ENCODE measurements at regions not wholly inside any gene's neighbourhood (a gene's known extent, or its start where the extent isn't known, plus 50 kb on each side); places are given as distances from the start of the nearest gene placed in this dataset.

DNA sequence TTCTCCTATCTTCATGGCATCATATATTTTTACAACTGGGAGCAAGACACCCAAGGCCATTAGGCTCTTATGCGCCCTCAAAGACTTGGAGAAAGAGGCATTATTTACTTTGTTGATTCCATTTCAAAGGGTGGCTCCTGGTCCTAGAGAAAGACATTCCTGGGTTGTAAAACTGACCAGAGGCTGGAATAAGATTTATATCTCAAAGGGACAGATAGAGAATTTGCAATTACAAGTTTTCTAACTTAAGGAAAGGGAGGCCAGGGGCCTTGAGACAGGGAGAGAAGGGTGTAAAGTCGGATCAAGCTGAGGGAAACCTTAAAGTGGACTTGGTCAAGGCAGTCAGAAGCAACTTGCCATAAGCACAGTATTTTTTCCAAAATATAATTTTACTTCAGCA lies 1086.0 kb downstream of the SORCS3 start:
- no peak for TF ChIP-seq CTCF (IDR thresholded peaks at IDR 0.05; ENCODE audit: control insufficient read depth, extremely low read depth, insufficient read depth)
- H3K4me3 ChIP-seq (ENCODE audit: low read depth, low read length) = no peak overlapping the region
- DNase-seq (ENCODE audit: low read depth) = no peak

- no peak for TF ChIP-seq CTCF (IDR thresholded peaks at IDR 0.05; ENCODE audit: control insufficient read depth, extremely low read depth, insufficient read depth)
- no peak for DNase-seq (ENCODE audit: low read depth)
- H3K4me3 ChIP-seq (ENCODE audit: low read depth, low read length) = no peak overlapping the region
Observed at GRCh38 chr10:105726149-105726548, 1085.1 kb downstream of the SORCS3 start.

GRCh38 chr10:105725007-105725406 lies 1083.9 kb downstream of the SORCS3 start:
- H3K4me3 ChIP-seq (ENCODE audit: low read depth, low read length) = no peak overlapping the region
- no peak for DNase-seq (ENCODE audit: low read depth)
- no peak for TF ChIP-seq CTCF (IDR thresholded peaks at IDR 0.05; ENCODE audit: control insufficient read depth, extremely low read depth, insufficient read depth)

DNA sequence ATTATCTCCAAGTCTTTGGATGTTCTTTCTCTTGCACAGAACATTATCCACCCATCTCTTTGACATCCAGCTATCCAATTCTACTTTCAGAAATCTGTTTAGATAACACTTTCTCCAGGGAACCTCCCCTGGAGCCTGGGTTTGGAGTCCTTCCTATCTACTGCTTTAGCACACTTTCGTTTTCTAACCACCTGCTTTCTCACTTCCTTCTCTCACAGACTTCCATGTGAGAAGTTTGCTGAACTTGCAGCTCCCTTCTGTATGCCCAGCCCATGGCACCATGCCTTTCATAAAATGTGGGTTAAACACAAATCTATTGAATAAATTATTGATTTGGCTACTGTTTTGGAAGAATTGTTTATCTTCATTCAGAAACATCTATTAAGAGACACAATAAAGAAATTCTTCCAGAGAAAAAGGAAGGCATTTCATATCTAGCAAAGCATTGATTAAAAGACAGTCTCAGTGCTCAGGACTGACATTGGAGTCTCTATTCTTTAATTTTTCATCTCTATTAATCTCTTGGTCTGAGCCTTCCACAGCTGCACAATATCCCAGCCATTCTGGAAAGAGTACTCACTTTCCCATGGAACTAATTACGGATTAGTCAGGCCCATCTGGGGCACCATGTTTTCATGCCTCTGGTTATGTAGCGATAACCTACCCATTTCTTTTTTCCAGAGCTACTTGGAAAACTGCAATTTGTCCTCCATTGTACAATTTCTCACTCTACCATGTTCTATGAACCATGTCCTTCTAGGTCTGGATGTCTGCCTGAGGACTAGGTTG lies 1077.3 kb downstream of the SORCS3 start:
- H3K4me3 ChIP-seq (ENCODE audit: low read depth, low read length) = no peak overlapping the region
- TF ChIP-seq CTCF (IDR thresholded peaks at IDR 0.05; ENCODE audit: control insufficient read depth, extremely low read depth, insufficient read depth) = no peak
- no peak for DNase-seq (ENCODE audit: low read depth)

GRCh38 chr10:105714728-105715127 lies 1073.6 kb downstream of the SORCS3 start:
- no peak overlapping the region for H3K4me3 ChIP-seq (ENCODE audit: low read depth, low read length)
- DNase-seq (ENCODE audit: low read depth) = no peak
- TF ChIP-seq CTCF (IDR thresholded peaks at IDR 0.05; ENCODE audit: control insufficient read depth, extremely low read depth, insufficient read depth) = no peak

DNA sequence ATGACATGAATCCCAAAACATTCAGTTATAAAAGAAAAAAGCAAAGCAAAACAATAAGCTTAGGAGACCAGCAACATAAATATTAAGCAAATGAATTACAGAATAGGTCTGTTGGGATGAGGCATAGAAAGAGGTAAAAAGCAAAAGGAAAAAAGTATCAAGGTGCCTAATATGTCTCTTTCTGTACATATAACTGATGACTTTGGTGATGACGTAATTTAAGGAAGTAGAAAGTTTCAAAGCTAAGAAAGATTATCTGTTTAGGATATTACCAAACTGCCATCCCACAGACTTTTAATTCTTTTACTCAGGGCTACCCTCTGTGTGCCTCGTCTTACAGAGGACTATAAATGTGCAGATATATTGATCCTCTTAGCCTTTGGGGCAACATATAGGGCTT lies 1066.5 kb downstream of the SORCS3 start:
- no peak for TF ChIP-seq CTCF (IDR thresholded peaks at IDR 0.05; ENCODE audit: control insufficient read depth, extremely low read depth, insufficient read depth)
- DNase-seq (ENCODE audit: low read depth) = no peak
- H3K4me3 ChIP-seq (ENCODE audit: low read depth, low read length) = no peak overlapping the region

Measured in LNCaP clone FGC (cell line).